Heart left ventricle (tissue), 13 donors: ENCODE measurements at regions not wholly inside any gene's neighbourhood (a gene's known extent, or its start where the extent isn't known, plus 50 kb on each side); places are given as distances from the start of the nearest gene placed in this dataset.

Source experiments
- POLR2A ChIP-seq, 2 donors: fragments of 450-650 bp; IDR thresholded peaks; one replicate each; pipeline ENCODE4 v1.6.1; 2017; ENCODE audit warnings: antibody characterized with exemption in 2 of 2, mild to moderate bottlenecking in 2 of 2, moderate library complexity in 2 of 2
- TF ChIP-seq, protein P1 (sequence below), 12 donors: fragments of 200-600 bp; sonication (generic) in 4 of 12; IDR thresholded peaks; one replicate each; pipeline versions ENCODE4 v1.5.0 to v1.8.0; 2018 to 2022; ENCODE audit warnings: antibody characterized with exemption in 12 of 12, mild to moderate bottlenecking in 5 of 12
- donor health status: ischemic (EF 13 %, LVEDD 7.1; RV severe dilation, severe dysfunction).
- donor health status: DM: no; HTN: yes; CAD: no.
- donor health status: DM: no; HTN: no; CAD: no.
- donor health status: ischemic (EF 25% LVEDD 6.9; RV normal size, moderate dysfunction).
- donor health status: ischemic (EF 25% LVEDD 5.7; RV mildly dilated, moderate dysfunction).
- donor health status: ischemic (EF 35%, LVEDD 5.7; RV mildly dilated, moderate dysfunction).
- donor health status: nonischemic (EF 11% LVEDD 7.7; RV severe dilation, severe dysfunction).
- donor health status: DM: yes; HTN: yes; CAD: no.
- donor health status: PGD.
- donor health status: ischemic (EF 29% LVEDD 5.4; RV normal size, mild dysfunction).
- donor health status: nonischemic (EF 23%, LVEDD 6.1; RV moderate dilation, normal function).

DNA sequence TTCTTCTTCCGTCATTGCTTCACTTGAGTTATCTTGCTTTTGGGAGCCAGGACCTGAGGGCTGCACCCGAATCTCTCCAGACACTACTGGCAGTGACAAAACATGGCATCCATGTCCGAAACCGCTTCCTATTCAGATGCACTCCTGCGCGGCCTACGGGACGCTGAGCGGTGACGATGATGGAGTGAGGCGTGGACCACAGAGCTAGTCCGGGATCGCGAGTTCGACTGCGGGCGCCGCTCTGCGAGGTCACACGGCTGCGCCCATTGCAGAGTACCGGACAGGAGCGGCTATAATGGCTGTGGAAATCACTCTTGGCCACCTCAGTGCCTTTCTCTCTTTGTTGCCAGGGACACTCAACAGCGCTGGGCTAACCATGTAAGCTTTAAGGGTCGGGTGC is 453.8 kb upstream of the CNTN5 start:
- TF ChIP-seq, protein P1, sequence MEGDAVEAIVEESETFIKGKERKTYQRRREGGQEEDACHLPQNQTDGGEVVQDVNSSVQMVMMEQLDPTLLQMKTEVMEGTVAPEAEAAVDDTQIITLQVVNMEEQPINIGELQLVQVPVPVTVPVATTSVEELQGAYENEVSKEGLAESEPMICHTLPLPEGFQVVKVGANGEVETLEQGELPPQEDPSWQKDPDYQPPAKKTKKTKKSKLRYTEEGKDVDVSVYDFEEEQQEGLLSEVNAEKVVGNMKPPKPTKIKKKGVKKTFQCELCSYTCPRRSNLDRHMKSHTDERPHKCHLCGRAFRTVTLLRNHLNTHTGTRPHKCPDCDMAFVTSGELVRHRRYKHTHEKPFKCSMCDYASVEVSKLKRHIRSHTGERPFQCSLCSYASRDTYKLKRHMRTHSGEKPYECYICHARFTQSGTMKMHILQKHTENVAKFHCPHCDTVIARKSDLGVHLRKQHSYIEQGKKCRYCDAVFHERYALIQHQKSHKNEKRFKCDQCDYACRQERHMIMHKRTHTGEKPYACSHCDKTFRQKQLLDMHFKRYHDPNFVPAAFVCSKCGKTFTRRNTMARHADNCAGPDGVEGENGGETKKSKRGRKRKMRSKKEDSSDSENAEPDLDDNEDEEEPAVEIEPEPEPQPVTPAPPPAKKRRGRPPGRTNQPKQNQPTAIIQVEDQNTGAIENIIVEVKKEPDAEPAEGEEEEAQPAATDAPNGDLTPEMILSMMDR (IDR thresholded peaks at IDR 0.05): no peak
- no peak for TF ChIP-seq POLR2A (IDR thresholded peaks at IDR 0.05)
